GM18511 (cell line): ENCODE measurements at regions not wholly inside any gene's neighbourhood (a gene's known extent, or its start where the extent isn't known, plus 50 kb on each side); places are given as distances from the start of the nearest gene placed in this dataset.
"Not testable (repeated sequence)": the region's sequence is repeated elsewhere in the genome, so short reads cannot be mapped to it uniquely, and the experiment has no call there.

Source experiments
- ATAC-seq: cut with Tn5 transposase; IDR thresholded peaks from one replicate; pipeline ENCODE4 v1.9.1; 2021; ENCODE audit warnings: mild to moderate bottlenecking, moderate library complexity; ENCODE audit not compliant: unreplicated experiment

- no peak for ATAC-seq
These were observed 157.5 kb downstream of the TTC8 start for GRCh38 chr14:88981948-88982347.

- no peak for ATAC-seq
These were observed 159.3 kb downstream of the TTC8 start for GRCh38 chr14:88983755-88984154.

- ATAC-seq = no peak
These were observed 161.2 kb downstream of the TTC8 start for GRCh38 chr14:88985654-88986053.

GRCh38 chr14:88986146-88986841 is 161.8 kb downstream of the TTC8 start:
- ATAC-seq = no peak

GRCh38 chr14:88986908-88987307 is 162.5 kb downstream of the TTC8 start:
- not testable (repeated sequence) for ATAC-seq

- no peak for ATAC-seq
These were observed 163.1 kb downstream of the TTC8 start for GRCh38 chr14:88987516-88987915.

GRCh38 chr14:88989911-88990310 is 165.5 kb downstream of the TTC8 start:
- no peak for ATAC-seq

GRCh38 chr14:88990856-88991255 is 166.4 kb downstream of the TTC8 start:
- ATAC-seq = no peak

- ATAC-seq = no peak
These were observed 167.6 kb downstream of the TTC8 start for GRCh38 chr14:88992011-88992410.

- ATAC-seq = no peak
These were observed 169.5 kb downstream of the TTC8 start for GRCh38 chr14:88993946-88994345.

GRCh38 chr14:88995437-88996198 is 171.2 kb downstream of the TTC8 start:
- no peak for ATAC-seq

- no peak for ATAC-seq
These were observed 173.6 kb downstream of the TTC8 start for GRCh38 chr14:88998027-88998426.

GRCh38 chr14:88999137-88999536 is 174.7 kb downstream of the TTC8 start:
- ATAC-seq = no peak

- no peak for ATAC-seq
These were observed 175.8 kb downstream of the TTC8 start for GRCh38 chr14:89000007-89000942.

- no peak for ATAC-seq
These were observed 179.7 kb downstream of the TTC8 start for GRCh38 chr14:89004166-89004565.

GRCh38 chr14:89007906-89008305 is 183.5 kb downstream of the TTC8 start:
- no peak for ATAC-seq

GRCh38 chr14:89011355-89012281 is 187.2 kb downstream of the TTC8 start:
- no peak for ATAC-seq

- ATAC-seq = no peak
These were observed 188.0 kb downstream of the TTC8 start for GRCh38 chr14:89012282-89013097.

- no peak for ATAC-seq
These were observed 188.7 kb downstream of the TTC8 start for GRCh38 chr14:89013098-89013504.
